ENCODE measurements at regions not wholly inside any gene's neighbourhood (a gene's known extent, or its start where the extent isn't known, plus 50 kb on each side); places are given as distances from the start of the nearest gene placed in this dataset.

GRCh38 chrX:148311544-148311943 is 188.9 kb upstream of the AFF2 start:
- TF ChIP-seq CTCF (IDR thresholded peaks at IDR 0.05) (no peak), POLR2A (IDR thresholded peaks at IDR 0.05; ENCODE audit: low read length) (no peak), PHF8 (IDR thresholded peaks at IDR 0.05; ENCODE audit: borderline replicate concordance, low read depth) (no peak), ZNF302 (CRISPR knock-in tag; IDR thresholded peaks at IDR 0.05) (no peak)
